ENCODE measurements at regions not wholly inside any gene's neighbourhood (a gene's known extent, or its start where the extent isn't known, plus 50 kb on each side); places are given as distances from the start of the nearest gene placed in this dataset.

DNA sequence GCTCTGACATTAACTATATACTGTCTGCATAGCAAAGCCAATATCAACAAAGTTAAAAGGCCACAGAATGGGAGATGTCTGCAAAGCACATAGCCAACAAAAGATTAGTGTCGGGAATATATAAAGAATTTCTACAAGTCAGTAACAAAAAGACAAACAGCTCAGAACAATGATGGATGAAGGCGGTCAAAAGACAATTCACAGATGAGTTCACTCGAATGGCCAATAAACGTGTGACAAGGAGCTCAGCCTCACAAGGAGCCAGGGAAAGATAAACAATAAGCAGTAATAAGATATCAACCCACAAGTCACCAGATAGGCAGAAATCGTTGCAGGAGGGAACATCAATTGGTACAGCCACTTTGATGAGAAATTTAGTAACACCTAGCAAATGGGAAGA lies 106.0 kb upstream of the ISX start:
- TF ChIP-seq, protein P1, sequence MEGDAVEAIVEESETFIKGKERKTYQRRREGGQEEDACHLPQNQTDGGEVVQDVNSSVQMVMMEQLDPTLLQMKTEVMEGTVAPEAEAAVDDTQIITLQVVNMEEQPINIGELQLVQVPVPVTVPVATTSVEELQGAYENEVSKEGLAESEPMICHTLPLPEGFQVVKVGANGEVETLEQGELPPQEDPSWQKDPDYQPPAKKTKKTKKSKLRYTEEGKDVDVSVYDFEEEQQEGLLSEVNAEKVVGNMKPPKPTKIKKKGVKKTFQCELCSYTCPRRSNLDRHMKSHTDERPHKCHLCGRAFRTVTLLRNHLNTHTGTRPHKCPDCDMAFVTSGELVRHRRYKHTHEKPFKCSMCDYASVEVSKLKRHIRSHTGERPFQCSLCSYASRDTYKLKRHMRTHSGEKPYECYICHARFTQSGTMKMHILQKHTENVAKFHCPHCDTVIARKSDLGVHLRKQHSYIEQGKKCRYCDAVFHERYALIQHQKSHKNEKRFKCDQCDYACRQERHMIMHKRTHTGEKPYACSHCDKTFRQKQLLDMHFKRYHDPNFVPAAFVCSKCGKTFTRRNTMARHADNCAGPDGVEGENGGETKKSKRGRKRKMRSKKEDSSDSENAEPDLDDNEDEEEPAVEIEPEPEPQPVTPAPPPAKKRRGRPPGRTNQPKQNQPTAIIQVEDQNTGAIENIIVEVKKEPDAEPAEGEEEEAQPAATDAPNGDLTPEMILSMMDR (IDR thresholded peaks at IDR 0.05) = no peak
- no peak for TF ChIP-seq EZH2 (IDR thresholded peaks at IDR 0.05; ENCODE audit: borderline replicate concordance, insufficient read depth, low read depth, low read length, poor library complexity, severe bottlenecking)

Data from B cell (primary cell).